ENCODE measurements at regions not wholly inside any gene's neighbourhood (a gene's known extent, or its start where the extent isn't known, plus 50 kb on each side); places are given as distances from the start of the nearest gene placed in this dataset.

GRCh38 chr13:100838387-100838786 lies 163.8 kb upstream of the TMTC4 start:
- no peak for TF ChIP-seq ZNF670 (tag by site-specific recombination; IDR thresholded peaks at IDR 0.05; ENCODE audit: low read depth)
- no peak for TF ChIP-seq ZNF341 (tag by site-specific recombination; IDR thresholded peaks at IDR 0.05; ENCODE audit: low read depth)
- TF ChIP-seq CTCF (tag by site-specific recombination; IDR thresholded peaks at IDR 0.05), result no peak
- TF ChIP-seq ZNF274 (IDR thresholded peaks at IDR 0.05; ENCODE audit: low read length), result no peak
- no peak for TF ChIP-seq ZNF274 (tag by site-specific recombination; IDR thresholded peaks at IDR 0.05; ENCODE audit: borderline replicate concordance)
- TF ChIP-seq SP2 (tag by site-specific recombination; IDR thresholded peaks at IDR 0.05), result no peak
- no peak for TF ChIP-seq ZNF324 (tag by site-specific recombination; IDR thresholded peaks at IDR 0.05)
- TF ChIP-seq ZNF521 (tag by site-specific recombination; IDR thresholded peaks at IDR 0.05), result no peak
